Transverse colon (tissue), 4 donors: ENCODE measurements at regions not wholly inside any gene's neighbourhood (a gene's known extent, or its start where the extent isn't known, plus 50 kb on each side); places are given as distances from the start of the nearest gene placed in this dataset.
"Not testable (repeated sequence)": the region's sequence is repeated elsewhere in the genome, so short reads cannot be mapped to it uniquely, and the experiment has no call there.

Experiments
- DNase-seq: peaks from one replicate; pipeline ENCODE4 v3.0.0-alpha.2; 2019
- H3K27ac ChIP-seq, 4 donors: fragments of 200-600 bp; sonication (generic); 2 replicates each; pipeline ENCODE4 v1.5.1; 2016 to 2018; ENCODE audit warnings: inconsistent platforms in 4 of 4
- H3K27me3 ChIP-seq: fragments of 200-600 bp; sonication (generic); 2 replicates; pipeline ENCODE4 v1.5.1; 2017; ENCODE audit warnings: inconsistent platforms
- H3K36me3 ChIP-seq, 4 donors: fragments of 200-600 bp; sonication (generic); 2 replicates each; pipeline ENCODE4 v1.5.1; 2017 to 2019; ENCODE audit warnings: inconsistent platforms in 4 of 4
- H3K4me1 ChIP-seq, 4 donors: fragments of 200-600 bp; sonication (generic); 2 replicates each; pipeline ENCODE4 v1.5.1; 2017 to 2020; ENCODE audit warnings: inconsistent platforms in 4 of 4
- H3K4me3 ChIP-seq, 4 donors: fragments of 200-600 bp; sonication (generic); 1 replicate in 1 of 4; 2 replicates in 3 of 4; pipeline versions ENCODE4 v1.5.1 to v1.6.1; 2017 to 2019; ENCODE audit warnings: inconsistent platforms in 4 of 4
- H3K9me3 ChIP-seq, 2 donors: fragments of 200-600 bp; sonication (generic); 2 replicates each; pipeline ENCODE4 v1.5.1; 2017 to 2019; ENCODE audit warnings: inconsistent platforms in 2 of 2
- CTCF ChIP-seq, 5 experiments: fragments of 200-600 bp in 3 of 5; fragments of 450-650 bp in 2 of 5; sonication (generic) in 3 of 5; IDR thresholded peaks; 1 replicate in 2 of 5; 2 replicates in 3 of 5; pipeline ENCODE4 v1.5.1; 2016 to 2017; ENCODE audit warnings: antibody characterized with exemption in 5 of 5, inconsistent platforms in 3 of 5, mild to moderate bottlenecking in 2 of 5, moderate library complexity in 1 of 5
- EP300 ChIP-seq: sonication (generic); formaldehyde crosslinking; IDR thresholded peaks from one replicate; pipeline ENCODE4 v1.6.1; 2017; ENCODE audit warnings: antibody characterized with exemption, low read depth
- POLR2A ChIP-seq: fragments of 450-650 bp; IDR thresholded peaks from one replicate; pipeline ENCODE4 v1.6.1; 2016; ENCODE audit warnings: antibody characterized with exemption, mild to moderate bottlenecking, moderate library complexity
- POLR2AphosphoS5 ChIP-seq, 3 donors: sonication (generic); formaldehyde crosslinking; IDR thresholded peaks; one replicate each; pipeline ENCODE4 v1.6.1; 2016; ENCODE audit warnings: antibody characterized with exemption in 3 of 3
- WGBS, 2 donors: methylation state at CpG; one replicate each; pipeline ENCODE4 v1.1.5; 2018; ENCODE audit warnings: low coverage in 1 of 2; 5-methylcytosine and 5-hydroxymethylcytosine counted together
- in situ Hi-C, 4 donors: fragments of 200-750 bp; cut with MboI; loops; one replicate each; pipeline versions ENCODE4 v1.15.0 to v1.15.1; 2017; ENCODE audit warnings: low sequenced_read_pairs in 3 of 4, low pct_ligation_motif_present in 1 of 4, low pct_unique_long_range_greater_than_20kb in 1 of 4
- intact Hi-C: fragments of 100-400 bp; cut with DNase I; formaldehyde crosslinking; loops from one replicate; pipeline ENCODE4 v1.15.1; 2023; ENCODE audit warnings: low total_unique reads

GRCh38 chr16:86270696-86271095, 239.6 kb upstream of the FOXF1 start:
- 35 to 50% methylated on average over 2 to 7 of the region's 7 CpGs for WGBS, 2 donors
- no peaks in the 10 kb centered on the region for H3K27me3 ChIP-seq
- no peak for DNase-seq
- TF ChIP-seq POLR2A (no peak), CTCF (IDR thresholded peaks at IDR 0.05) (no peak), POLR2AphosphoS5 (IDR thresholded peaks at IDR 0.05) (no peak), EP300 (no peak)
- H3K27ac ChIP-seq, result peak overlapping the region in 2 of 4 donors; percentile 1 to 48
- no peaks in the 10 kb centered on the region for H3K36me3 ChIP-seq
- intact Hi-C loops (no loop called here), in situ Hi-C loops (no loop called here)
- peaks cover 0 to 9% (median 0%) of the 10 kb centered on the region in 4 donors for H3K4me1 ChIP-seq
- H3K4me3 ChIP-seq, result no peak overlapping the region
- no peaks in the 10 kb centered on the region for H3K9me3 ChIP-seq

GRCh38 chr16:86272744-86273143, 237.6 kb upstream of the FOXF1 start:
- Histone ChIP-seq H3K36me3 (no peaks in the 10 kb centered on the region), H3K27me3 (no peaks in the 10 kb centered on the region), H3K9me3 (no peaks in the 10 kb centered on the region), H3K27ac (peak overlapping the region in 3 of 4 donors; percentile 32 to 65 (median 42)), H3K4me3 (no peak overlapping the region), H3K4me1 (peaks cover 0 to 9% (median 0%) of the 10 kb centered on the region in 4 donors)
- DNase-seq, result no peak
- in situ Hi-C loops, result no loop called here
- 82 to 89% methylated on average over 1 of the region's 1 CpG for WGBS, 2 donors
- TF ChIP-seq CTCF (IDR thresholded peaks at IDR 0.05), result no peak
- no peak for TF ChIP-seq POLR2AphosphoS5 (IDR thresholded peaks at IDR 0.05)
- no peak for TF ChIP-seq POLR2A
- TF ChIP-seq EP300, result no peak
- intact Hi-C loops, result no loop called here

GRCh38 chr16:86277221-86277620, 233.1 kb upstream of the FOXF1 start:
- no peak for DNase-seq
- intact Hi-C loops (no loop called here), in situ Hi-C loops (no loop called here)
- Histone ChIP-seq H3K4me3 (no peak overlapping the region), H3K4me1 (peaks cover 0 to under 1% (median 0%) of the 10 kb centered on the region in 4 donors), H3K36me3 (no peaks in the 10 kb centered on the region), H3K27ac (no peak overlapping the region), H3K27me3 (no peaks in the 10 kb centered on the region), H3K9me3 (no peaks in the 10 kb centered on the region)
- 71% methylated on average over 3 of the region's 3 CpGs; no CpG with 5 or more reads in 1 of the 2 donors for WGBS, 2 donors
- no peak for TF ChIP-seq EP300
- TF ChIP-seq CTCF (IDR thresholded peaks at IDR 0.05), result no peak
- no peak for TF ChIP-seq POLR2A
- no peak for TF ChIP-seq POLR2AphosphoS5 (IDR thresholded peaks at IDR 0.05)

- WGBS, 2 donors, result 89% methylated on average over 4 of the region's 4 CpGs; no CpG with 5 or more reads in 1 of the 2 donors
- H3K9me3 ChIP-seq, H3K4me1 ChIP-seq, H3K27me3 ChIP-seq, in situ Hi-C loops, intact Hi-C loops, H3K4me3 ChIP-seq, H3K36me3 ChIP-seq, H3K27ac ChIP-seq, DNase-seq: not testable (repeated sequence)
Measured at GRCh38 chr16:86277859-86278258, 232.5 kb upstream of the FOXF1 start.

- Histone ChIP-seq H3K27me3 (peaks cover 11% of the 10 kb centered on the region), H3K36me3 (no peaks in the 10 kb centered on the region), H3K4me1 (peaks cover 0 to 5% (median 0%) of the 10 kb centered on the region in 4 donors), H3K4me3 (no peak overlapping the region), H3K27ac (peak overlapping the region; percentile 39 to 58 (median 48)), H3K9me3 (no peaks in the 10 kb centered on the region)
- 60 to 62% methylated on average over 1 to 12 of the region's 12 CpGs for WGBS, 2 donors
- no peak for DNase-seq
- TF ChIP-seq EP300, result no peak
- TF ChIP-seq CTCF (IDR thresholded peaks at IDR 0.05), result no peak
- TF ChIP-seq POLR2AphosphoS5 (IDR thresholded peaks at IDR 0.05), result peak in 1 of 3 donors; percentile 13
- in situ Hi-C loops (no loop called here), intact Hi-C loops (no loop called here)
Measured at GRCh38 chr16:86281421-86281820, 228.9 kb upstream of the FOXF1 start.
